ENCODE measurements at regions not wholly inside any gene's neighbourhood (a gene's known extent, or its start where the extent isn't known, plus 50 kb on each side); places are given as distances from the start of the nearest gene placed in this dataset.

GRCh38 chr5:171724468-171725204 is 61.0 kb upstream of the SMIM23 start:
- ChIA-PET POLR2A (no interaction called here), CTCF (ENCODE audit: low intra/inter-chr PET ratio, low total read pairs) (no interaction called here)
- intact Hi-C loops (cut with micrococcal nuclease; ENCODE audit: unreplicated experiment) (no loop called here), in situ Hi-C loops (cut with HindIII; ENCODE audit: extremely low pct_ligation_motif_present, low pct_unique_long_range_greater_than_20kb) (no loop called here)
- no TSS peak for BruUV-seq (replicated peaks)
- no peak overlapping the region for H3K4me2 ChIP-seq (ENCODE audit: low read depth, low read length)
- FAIRE-seq = no peak
- no peak overlapping the region for H3K9ac ChIP-seq (ENCODE audit: insufficient read depth, low read depth, low read length)
- no peaks in the 10 kb centered on the region for H3K36me3 ChIP-seq (replicated peaks in 1 of 2; ENCODE audit: control insufficient read depth in 1 of 2, insufficient read depth in 2 of 2, low read length in 2 of 2)
- no peaks in the 10 kb centered on the region for H3K4me1 ChIP-seq (ENCODE audit: insufficient read depth, low read length)
- peaks cover 0 to 12% of the 10 kb centered on the region in 2 experiments; a peak in 2 of 5 replicates for H3K27me3 ChIP-seq (ENCODE audit: control insufficient read depth in 1 of 2, insufficient read depth in 2 of 2, low read length in 2 of 2)
- H2AFZ ChIP-seq (ENCODE audit: low read length) = no peak overlapping the region
- WGBS (ENCODE audit: low lambda C conversion rate) = 48% methylated on average over 14 of the region's 15 CpGs
- H3K79me2 ChIP-seq (ENCODE audit: insufficient read depth, low read length) = no peaks in the 10 kb centered on the region
- no peaks in the 10 kb centered on the region for H4K20me1 ChIP-seq (ENCODE audit: insufficient read depth, low read length)
- H3K9me3 ChIP-seq (ENCODE audit: low read length) = no peaks in the 10 kb centered on the region
- H3K27ac ChIP-seq (ENCODE audit: extremely low read length, insufficient read depth, low read length) = no peak overlapping the region
- DNase-seq (ENCODE audit: low spot score) = no peak
- no peak for TF ChIP-seq HMGA1 (CRISPR knock-in tag; conservative IDR thresholded peaks at IDR 0.05)
- TF ChIP-seq SMC3 (IDR thresholded peaks at IDR 0.05; ENCODE audit: low read length) = no peak
- TF ChIP-seq MAFF (IDR thresholded peaks at IDR 0.05; ENCODE audit: low read depth, low read length) = no peak
- no peak for TF ChIP-seq MED13 (CRISPR knock-in tag; IDR thresholded peaks at IDR 0.05)
- no peak for TF ChIP-seq RAD21 (CRISPR knock-in tag; IDR thresholded peaks at IDR 0.05)
- no peak for TF ChIP-seq KLF9 (CRISPR knock-in tag; IDR thresholded peaks at IDR 0.05; ENCODE audit: low read depth)
- TF ChIP-seq RORA (CRISPR knock-in tag; IDR thresholded peaks at IDR 0.05) = no peak
- no peak overlapping the region for H3K4me3 ChIP-seq (replicated peaks in 1 of 3; ENCODE audit: insufficient read depth in 1 of 3, low read depth in 2 of 3, low read length in 3 of 3)
- no peak for ATAC-seq

- peaks cover 0 to 9% of the 10 kb centered on the region in 2 experiments; a peak in 2 of 5 replicates for H3K27me3 ChIP-seq (ENCODE audit: control insufficient read depth in 1 of 2, insufficient read depth in 2 of 2, low read length in 2 of 2)
- intact Hi-C loops (cut with micrococcal nuclease; ENCODE audit: unreplicated experiment) = no loop called here
- no TSS peak for BruUV-seq (replicated peaks)
- H3K4me1 ChIP-seq (ENCODE audit: insufficient read depth, low read length) = no peaks in the 10 kb centered on the region
- no peak for DNase-seq (ENCODE audit: low spot score)
- H4K20me1 ChIP-seq (ENCODE audit: insufficient read depth, low read length) = no peaks in the 10 kb centered on the region
- 6% methylated on average over 3 of the region's 3 CpGs for WGBS (ENCODE audit: low lambda C conversion rate)
- no peak overlapping the region for H3K4me3 ChIP-seq (replicated peaks in 1 of 3; ENCODE audit: insufficient read depth in 1 of 3, low read depth in 2 of 3, low read length in 3 of 3)
- no peak for FAIRE-seq
- ATAC-seq = no peak
- H3K9ac ChIP-seq (ENCODE audit: insufficient read depth, low read depth, low read length) = no peak overlapping the region
- no peaks in the 10 kb centered on the region for H3K79me2 ChIP-seq (ENCODE audit: insufficient read depth, low read length)
- H3K27ac ChIP-seq (ENCODE audit: extremely low read length, insufficient read depth, low read length) = no peak overlapping the region
- in situ Hi-C loops (cut with HindIII; ENCODE audit: extremely low pct_ligation_motif_present, low pct_unique_long_range_greater_than_20kb) = no loop called here
- H3K36me3 ChIP-seq (replicated peaks in 1 of 2; ENCODE audit: control insufficient read depth in 1 of 2, insufficient read depth in 2 of 2, low read length in 2 of 2) = no peaks in the 10 kb centered on the region
- no peak overlapping the region for H2AFZ ChIP-seq (ENCODE audit: low read length)
- no peak overlapping the region for H3K4me2 ChIP-seq (ENCODE audit: low read depth, low read length)
- ChIA-PET CTCF (ENCODE audit: low intra/inter-chr PET ratio, low total read pairs) (no interaction called here), POLR2A (no interaction called here)
- H3K9me3 ChIP-seq (ENCODE audit: low read length) = no peaks in the 10 kb centered on the region
- TF ChIP-seq ATF5 (CRISPR knock-in tag; IDR thresholded peaks at IDR 0.05; ENCODE audit: low read depth) (no peak), MAX (IDR thresholded peaks at IDR 0.05) (no peak), MXI1 (IDR thresholded peaks at IDR 0.05; ENCODE audit: borderline replicate concordance, low read depth, low read length) (no peak), DPF2 (CRISPR knock-in tag; IDR thresholded peaks at IDR 0.05; ENCODE audit: borderline replicate concordance, low read depth) (no peak), NCOA1 (CRISPR knock-in tag; IDR thresholded peaks at IDR 0.05) (no peak), RBM22 (optimal IDR thresholded peaks at IDR 0.05; ENCODE audit: low read length) (no peak), RFX3 (CRISPR knock-in tag; IDR thresholded peaks at IDR 0.05) (no peak), ATF3 (CRISPR knock-in tag; IDR thresholded peaks at IDR 0.05) (no peak), FIP1L1 (IDR thresholded peaks at IDR 0.05; ENCODE audit: borderline replicate concordance, insufficient read depth, low read depth, low read length) (no peak), IKZF5 (CRISPR knock-in tag; IDR thresholded peaks at IDR 0.05) (no peak), KAT2B (IDR thresholded peaks at IDR 0.05; ENCODE audit: borderline replicate concordance, low read depth, low read length) (no peak), ZBTB42 (CRISPR knock-in tag; IDR thresholded peaks at IDR 0.05) (no peak)
Observed at GRCh38 chr5:171725205-171725601, 60.4 kb upstream of the SMIM23 start.

All from HepG2 (cell line).